Transverse colon (tissue), 4 donors: ENCODE measurements at regions not wholly inside any gene's neighbourhood (a gene's known extent, or its start where the extent isn't known, plus 50 kb on each side); places are given as distances from the start of the nearest gene placed in this dataset.

ENCODE experiments used
- DNase-seq: peaks from one replicate; pipeline ENCODE4 v3.0.0-alpha.2; 2019
- H3K27ac ChIP-seq, 4 donors: fragments of 200-600 bp; sonication (generic); 2 replicates each; pipeline ENCODE4 v1.5.1; 2016 to 2018; ENCODE audit warnings: inconsistent platforms in 4 of 4
- H3K27me3 ChIP-seq: fragments of 200-600 bp; sonication (generic); 2 replicates; pipeline ENCODE4 v1.5.1; 2017; ENCODE audit warnings: inconsistent platforms
- H3K36me3 ChIP-seq, 4 donors: fragments of 200-600 bp; sonication (generic); 2 replicates each; pipeline ENCODE4 v1.5.1; 2017 to 2019; ENCODE audit warnings: inconsistent platforms in 4 of 4
- H3K4me1 ChIP-seq, 4 donors: fragments of 200-600 bp; sonication (generic); 2 replicates each; pipeline ENCODE4 v1.5.1; 2017 to 2020; ENCODE audit warnings: inconsistent platforms in 4 of 4
- H3K4me3 ChIP-seq, 4 donors: fragments of 200-600 bp; sonication (generic); 1 replicate in 1 of 4; 2 replicates in 3 of 4; pipeline versions ENCODE4 v1.5.1 to v1.6.1; 2017 to 2019; ENCODE audit warnings: inconsistent platforms in 4 of 4
- H3K9me3 ChIP-seq, 2 donors: fragments of 200-600 bp; sonication (generic); 2 replicates each; pipeline ENCODE4 v1.5.1; 2017 to 2019; ENCODE audit warnings: inconsistent platforms in 2 of 2
- EP300 ChIP-seq: sonication (generic); formaldehyde crosslinking; IDR thresholded peaks from one replicate; pipeline ENCODE4 v1.6.1; 2017; ENCODE audit warnings: antibody characterized with exemption, low read depth
- POLR2A ChIP-seq: fragments of 450-650 bp; IDR thresholded peaks from one replicate; pipeline ENCODE4 v1.6.1; 2016; ENCODE audit warnings: antibody characterized with exemption, mild to moderate bottlenecking, moderate library complexity
- POLR2AphosphoS5 ChIP-seq, 3 donors: sonication (generic); formaldehyde crosslinking; IDR thresholded peaks; one replicate each; pipeline ENCODE4 v1.6.1; 2016; ENCODE audit warnings: antibody characterized with exemption in 3 of 3
- WGBS, 2 donors: methylation state at CpG; one replicate each; pipeline ENCODE4 v1.1.5; 2018; ENCODE audit warnings: low coverage in 1 of 2; 5-methylcytosine and 5-hydroxymethylcytosine counted together
- in situ Hi-C, 4 donors: fragments of 200-750 bp; cut with MboI; loops; one replicate each; pipeline versions ENCODE4 v1.15.0 to v1.15.1; 2017; ENCODE audit warnings: low sequenced_read_pairs in 3 of 4, low pct_ligation_motif_present in 1 of 4, low pct_unique_long_range_greater_than_20kb in 1 of 4
- intact Hi-C: fragments of 100-400 bp; cut with DNase I; formaldehyde crosslinking; loops from one replicate; pipeline ENCODE4 v1.15.1; 2023; ENCODE audit warnings: low total_unique reads
- TF ChIP-seq, protein P1 (sequence below), 5 experiments: fragments of 200-600 bp in 3 of 5; fragments of 450-650 bp in 2 of 5; sonication (generic) in 3 of 5; IDR thresholded peaks; 1 replicate in 2 of 5; 2 replicates in 3 of 5; pipeline ENCODE4 v1.5.1; 2016 to 2017; ENCODE audit warnings: antibody characterized with exemption in 5 of 5, inconsistent platforms in 3 of 5, mild to moderate bottlenecking in 2 of 5, moderate library complexity in 1 of 5

DNA sequence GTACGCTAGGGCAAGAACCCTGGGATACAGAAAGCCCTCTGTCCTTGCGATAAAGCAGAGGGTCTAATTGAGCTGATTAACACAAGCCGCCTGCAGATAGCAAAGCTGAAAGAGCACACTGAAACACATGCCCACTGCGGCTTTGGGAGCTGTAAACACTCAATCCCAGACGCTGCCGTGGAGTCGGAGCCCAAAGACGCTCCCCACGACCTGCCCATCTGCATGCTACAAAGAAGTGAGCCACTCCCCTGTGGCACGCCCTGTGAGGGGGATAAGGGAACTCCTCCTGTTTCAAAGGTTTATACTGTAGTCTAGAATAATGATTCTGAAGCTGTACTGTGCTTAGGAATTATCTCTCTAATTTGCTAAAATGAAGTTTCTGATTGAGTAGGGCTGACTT, 985.6 kb upstream of the GHITM start:
- no peak for TF ChIP-seq POLR2A
- no peaks in the 10 kb centered on the region for H3K27me3 ChIP-seq
- in situ Hi-C loops (no loop called here), intact Hi-C loops (no loop called here)
- no peaks in the 10 kb centered on the region for H3K9me3 ChIP-seq
- no peak for DNase-seq
- H3K4me3 ChIP-seq: no peak overlapping the region
- no peak overlapping the region for H3K27ac ChIP-seq
- WGBS, 2 donors: 58% methylated on average over 9 of the region's 10 CpGs; no CpG with 5 or more reads in 1 of the 2 donors
- H3K36me3 ChIP-seq: no peaks in the 10 kb centered on the region
- no peaks in the 10 kb centered on the region for H3K4me1 ChIP-seq

DNA sequence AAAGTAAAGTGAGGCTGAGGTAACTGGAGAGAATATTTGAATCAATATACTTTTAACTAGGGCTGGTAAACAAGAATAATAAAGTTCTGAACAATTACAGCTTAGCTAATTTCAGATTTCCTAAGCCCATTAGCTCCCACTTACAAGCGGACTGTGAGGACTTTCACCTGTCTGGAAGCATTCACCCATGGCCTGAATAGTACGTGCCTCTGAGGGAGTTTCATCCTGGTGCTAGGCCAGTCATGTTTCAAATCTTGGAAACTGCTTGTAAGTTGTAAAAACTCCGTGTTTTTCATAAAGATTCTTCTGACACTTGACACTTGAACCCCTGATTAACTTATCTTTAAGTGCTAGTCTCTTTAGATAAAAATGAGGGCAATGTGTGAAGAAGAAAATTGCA, 975.2 kb upstream of the GHITM start:
- 33 to 47% methylated on average over 1 to 3 of the region's 3 CpGs for whole genome bisulfite sequencing, 2 donors
- Histone ChIP-seq H3K27ac (no peak overlapping the region), H3K4me3 (no peak overlapping the region), H3K27me3 (no peaks in the 10 kb centered on the region), H3K9me3 (no peaks in the 10 kb centered on the region), H3K36me3 (no peaks in the 10 kb centered on the region), H3K4me1 (no peaks in the 10 kb centered on the region)
- no peak for TF ChIP-seq POLR2AphosphoS5 (IDR thresholded peaks at IDR 0.05)
- no peak for TF ChIP-seq EP300
- TF ChIP-seq, protein P1, sequence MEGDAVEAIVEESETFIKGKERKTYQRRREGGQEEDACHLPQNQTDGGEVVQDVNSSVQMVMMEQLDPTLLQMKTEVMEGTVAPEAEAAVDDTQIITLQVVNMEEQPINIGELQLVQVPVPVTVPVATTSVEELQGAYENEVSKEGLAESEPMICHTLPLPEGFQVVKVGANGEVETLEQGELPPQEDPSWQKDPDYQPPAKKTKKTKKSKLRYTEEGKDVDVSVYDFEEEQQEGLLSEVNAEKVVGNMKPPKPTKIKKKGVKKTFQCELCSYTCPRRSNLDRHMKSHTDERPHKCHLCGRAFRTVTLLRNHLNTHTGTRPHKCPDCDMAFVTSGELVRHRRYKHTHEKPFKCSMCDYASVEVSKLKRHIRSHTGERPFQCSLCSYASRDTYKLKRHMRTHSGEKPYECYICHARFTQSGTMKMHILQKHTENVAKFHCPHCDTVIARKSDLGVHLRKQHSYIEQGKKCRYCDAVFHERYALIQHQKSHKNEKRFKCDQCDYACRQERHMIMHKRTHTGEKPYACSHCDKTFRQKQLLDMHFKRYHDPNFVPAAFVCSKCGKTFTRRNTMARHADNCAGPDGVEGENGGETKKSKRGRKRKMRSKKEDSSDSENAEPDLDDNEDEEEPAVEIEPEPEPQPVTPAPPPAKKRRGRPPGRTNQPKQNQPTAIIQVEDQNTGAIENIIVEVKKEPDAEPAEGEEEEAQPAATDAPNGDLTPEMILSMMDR (IDR thresholded peaks at IDR 0.05): no peak
- no peak for TF ChIP-seq POLR2A
- intact Hi-C loops (no loop called here), in situ Hi-C loops (no loop called here)
- no peak for DNase-seq

DNA sequence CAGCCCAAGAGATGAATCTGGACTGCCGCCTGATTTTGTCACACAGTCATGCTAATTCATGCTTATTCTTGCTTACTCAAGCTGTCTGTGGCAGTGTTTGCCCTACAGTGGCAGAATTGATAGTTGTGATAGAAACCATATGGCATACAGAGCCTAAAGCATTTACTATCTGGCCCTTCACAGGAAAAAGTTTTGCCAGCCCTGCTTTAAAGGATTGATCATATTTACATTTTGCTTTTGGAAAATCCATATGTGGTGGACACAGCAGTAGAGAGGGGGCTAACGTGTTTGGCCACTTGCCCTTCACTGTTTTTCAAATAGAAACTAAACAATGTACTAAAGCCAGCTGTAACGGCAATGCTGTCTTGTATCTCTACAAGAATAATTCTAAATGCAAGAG, 974.0 kb upstream of the GHITM start:
- Histone ChIP-seq H3K27me3 (no peaks in the 10 kb centered on the region), H3K4me3 (no peak overlapping the region), H3K36me3 (no peaks in the 10 kb centered on the region), H3K9me3 (no peaks in the 10 kb centered on the region), H3K27ac (no peak overlapping the region), H3K4me1 (no peaks in the 10 kb centered on the region)
- no peak for DNase-seq
- 42% methylated on average over 2 to 3 of the region's 3 CpGs for WGBS, 2 donors
- no peak for TF ChIP-seq EP300
- TF ChIP-seq POLR2A: no peak
- TF ChIP-seq, protein P1 (IDR thresholded peaks at IDR 0.05): no peak
- TF ChIP-seq POLR2AphosphoS5 (IDR thresholded peaks at IDR 0.05): no peak
- in situ Hi-C loops: no loop called here
- intact Hi-C loops: no loop called here

DNA sequence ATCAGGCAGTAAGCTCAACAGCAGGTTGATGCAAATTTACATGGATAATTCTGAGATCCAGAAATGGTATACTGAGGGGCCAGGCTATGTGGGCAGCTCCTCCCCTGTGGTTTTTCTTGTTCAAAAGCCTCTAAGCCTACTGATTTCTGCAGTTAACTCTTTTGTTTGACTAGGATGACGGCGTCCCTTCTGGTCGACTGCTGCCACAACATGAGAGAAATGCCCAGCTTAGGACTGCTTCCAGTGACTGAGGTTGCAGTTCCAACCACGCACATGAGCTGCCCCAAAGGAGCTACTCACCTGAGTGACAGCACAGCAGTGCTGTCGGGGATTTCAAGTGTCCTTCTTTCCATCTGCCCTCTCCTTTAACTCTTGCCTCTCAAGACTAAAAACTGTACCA, 973.0 kb upstream of the GHITM start:
- in situ Hi-C loops (no loop called here), intact Hi-C loops (no loop called here)
- no peak overlapping the region for H3K4me3 ChIP-seq
- WGBS, 2 donors: 35% methylated on average over 5 of the region's 5 CpGs; no CpG with 5 or more reads in 1 of the 2 donors
- H3K9me3 ChIP-seq: no peaks in the 10 kb centered on the region
- H3K27ac ChIP-seq: no peak overlapping the region
- no peak for DNase-seq
- no peaks in the 10 kb centered on the region for H3K4me1 ChIP-seq
- no peaks in the 10 kb centered on the region for H3K27me3 ChIP-seq
- no peak for TF ChIP-seq EP300
- TF ChIP-seq, protein P1 (IDR thresholded peaks at IDR 0.05): no peak
- TF ChIP-seq POLR2AphosphoS5 (IDR thresholded peaks at IDR 0.05): no peak
- TF ChIP-seq POLR2A: no peak
- H3K36me3 ChIP-seq: no peaks in the 10 kb centered on the region

DNA sequence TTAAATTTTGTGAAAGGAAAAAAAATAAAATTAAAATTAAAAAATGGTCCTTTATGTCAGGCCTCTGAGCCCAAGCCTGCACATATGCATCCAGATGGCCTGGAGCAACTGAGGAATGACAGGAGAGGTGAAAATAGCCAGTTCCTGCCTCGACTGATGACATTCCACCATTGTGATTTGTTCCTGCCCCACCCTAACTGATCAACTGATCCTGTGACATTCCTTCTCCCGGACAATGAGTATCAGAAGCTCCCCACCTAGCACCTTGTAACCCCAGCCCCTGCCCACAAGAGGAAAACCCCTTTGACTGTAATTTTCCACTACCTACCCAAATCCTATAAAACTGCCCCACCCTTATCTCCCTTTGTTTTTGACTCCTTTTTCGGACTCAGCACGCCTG, 972.2 kb upstream of the GHITM start:
- intact Hi-C loops: no loop called here
- Histone ChIP-seq H3K36me3 (no peaks in the 10 kb centered on the region), H3K9me3 (no peaks in the 10 kb centered on the region), H3K27ac (no peak overlapping the region), H3K4me3 (no peak overlapping the region), H3K27me3 (no peaks in the 10 kb centered on the region), H3K4me1 (no peaks in the 10 kb centered on the region)
- no peak for DNase-seq
- WGBS, 2 donors: 36 to 40% methylated on average over 2 to 4 of the region's 4 CpGs
- in situ Hi-C loops: no loop called here
- no peak for TF ChIP-seq POLR2A
- TF ChIP-seq POLR2AphosphoS5 (IDR thresholded peaks at IDR 0.05): no peak
- TF ChIP-seq, protein P1 (IDR thresholded peaks at IDR 0.05): no peak
- no peak for TF ChIP-seq EP300
